ENCODE measurements at regions not wholly inside any gene's neighbourhood (a gene's known extent, or its start where the extent isn't known, plus 50 kb on each side); places are given as distances from the start of the nearest gene placed in this dataset.

- TF ChIP-seq CTCF (IDR thresholded peaks at IDR 0.05) (no peak), POLR2A (IDR thresholded peaks at IDR 0.05) (no peak)
These were observed 116.3 kb upstream of the OLIG2 start for GRCh38 chr21:32909393-32909792.

Data from body of pancreas (tissue), 4 donors.